IMR-90 (cell line): ENCODE measurements at regions not wholly inside any gene's neighbourhood (a gene's known extent, or its start where the extent isn't known, plus 50 kb on each side); places are given as distances from the start of the nearest gene placed in this dataset.

Experiments
- ATAC-seq: fragments of 200-7000 bp; cut with Tn5 transposase; 2 replicates; pipeline ENCODE4 v1.9.1; 2020; ENCODE audit warnings: low read depth, mild to moderate bottlenecking, moderate library complexity
- BruUV-seq: library from RNA; stranded (reverse); fragments of 400-500 nt; replicated peaks from 2 replicates; lab custom pipeline; 2021; lab: Mats Ljungman, UMichigan
- CTCF ChIA-PET: fragments of 300-600 bp; formaldehyde crosslinking; extraction: SDS; loops from one replicate; lab custom pipeline; 2021; ENCODE audit warnings: antibody characterized with exemption; lab: Yijun Ruan, JAX
- POLR2A ChIA-PET: fragments of 300-600 bp; sonication (Branson Sonifier 250); formaldehyde crosslinking; loops from one replicate; lab custom pipeline; 2022; ENCODE audit warnings: antibody characterized with exemption; ENCODE audit not compliant: unreplicated experiment; lab: Charles Lee
- DNase-seq: peaks from one replicate; pipeline ENCODE4 v3.0.0; 2013
- H2AFZ ChIP-seq: replicated peaks from 2 replicates; pipeline ENCODE3; 2013; ENCODE audit warnings: low read length, mild to moderate bottlenecking; ENCODE audit not compliant: poor library complexity
- H2AK5ac ChIP-seq: 2 replicates; pipeline ENCODE4 v1.6.1; 2013; ENCODE audit warnings: low read depth, low read length, inconsistent platforms
- H2AK9ac ChIP-seq: replicated peaks from 2 replicates; pipeline ENCODE3; 2013; ENCODE audit warnings: mild to moderate bottlenecking, low read depth, low read length, moderate library complexity; ENCODE audit not compliant: poor library complexity
- H2BK120ac ChIP-seq: 2 replicates; pipeline ENCODE4 v1.6.1; 2013; ENCODE audit warnings: low read depth, low read length, inconsistent platforms
- H2BK15ac ChIP-seq: 3 replicates; pipeline ENCODE4 v1.6.1; 2013; ENCODE audit warnings: low read depth, low read length, inconsistent platforms
- H2BK20ac ChIP-seq: 2 replicates; pipeline ENCODE4 v1.6.1; 2013; ENCODE audit warnings: low read depth, mild to moderate bottlenecking, inconsistent platforms, low read length, moderate library complexity
- H2BK5ac ChIP-seq: 2 replicates; pipeline ENCODE4 v1.6.1; 2013; ENCODE audit warnings: mild to moderate bottlenecking, low read depth, low read length, inconsistent platforms; ENCODE audit not compliant: poor library complexity, severe bottlenecking
- H3K14ac ChIP-seq: replicated peaks from 2 replicates; pipeline ENCODE4 v1.6.1; 2013; ENCODE audit warnings: low read depth, low read length, inconsistent platforms
- H3K18ac ChIP-seq: 2 replicates; pipeline ENCODE4 v1.6.1; 2013; ENCODE audit warnings: low read depth, low read length, control low read depth
- H3K23ac ChIP-seq: 2 replicates; pipeline ENCODE4 v1.6.1; 2013; ENCODE audit warnings: low read depth, low read length, inconsistent platforms
- H3K27ac ChIP-seq: 2 replicates; pipeline ENCODE4 v1.5.1; 2013; ENCODE audit warnings: mild to moderate bottlenecking, control low read depth, low read length; ENCODE audit not compliant: insufficient read depth
- H3K27me3 ChIP-seq: 2 replicates; pipeline ENCODE4 v1.6.1; 2013; ENCODE audit warnings: low read length; ENCODE audit not compliant: control insufficient read depth, insufficient read depth
- H3K36me3 ChIP-seq: 2 replicates; pipeline ENCODE4 v1.6.1; 2013; ENCODE audit warnings: low read length, mixed read lengths; ENCODE audit not compliant: control insufficient read depth, insufficient read depth
- H3K4ac ChIP-seq: 2 replicates; pipeline ENCODE4 v1.6.1; 2013; ENCODE audit warnings: low read depth, low read length, inconsistent platforms
- H3K4me1 ChIP-seq: 2 replicates; pipeline ENCODE4 v1.6.1; 2013; ENCODE audit warnings: low read length, mixed read lengths; ENCODE audit not compliant: control insufficient read depth, insufficient read depth
- H3K4me2 ChIP-seq: 2 replicates; pipeline ENCODE4 v1.6.1; 2013; ENCODE audit warnings: low read depth, mild to moderate bottlenecking, control low read depth, low read length, moderate library complexity
- H3K4me3 ChIP-seq: 2 replicates; pipeline ENCODE4 v1.5.1; 2013; ENCODE audit warnings: low read depth, mild to moderate bottlenecking, control low read depth, low read length, moderate library complexity; ENCODE audit not compliant: insufficient read depth
- H3K56ac ChIP-seq: 2 replicates; pipeline ENCODE4 v1.6.1; 2013; ENCODE audit warnings: low read length, inconsistent platforms; ENCODE audit not compliant: insufficient read depth; ENCODE audit errors: extremely low read depth
- H3K79me1 ChIP-seq, 2 experiments: 2 replicates each; pipeline ENCODE4 v1.6.1; 2013; ENCODE audit warnings: low read length in 2 of 2, inconsistent platforms in 1 of 2, low read depth in 1 of 2
- H3K9ac ChIP-seq: 2 replicates; pipeline ENCODE4 v1.6.1; 2013; ENCODE audit warnings: low read depth, low read length, control low read depth
- H3K9me1 ChIP-seq: 2 replicates; pipeline ENCODE4 v1.6.1; 2013; ENCODE audit warnings: low read length, inconsistent platforms; ENCODE audit not compliant: insufficient read depth
- H3K9me3 ChIP-seq: 2 replicates; pipeline ENCODE4 v1.6.1; 2013; ENCODE audit warnings: low read length; ENCODE audit not compliant: control insufficient read depth, insufficient read depth
- H4K20me1 ChIP-seq: 2 replicates; pipeline ENCODE4 v1.6.1; 2013; ENCODE audit warnings: low read length, inconsistent platforms; ENCODE audit not compliant: insufficient read depth
- H4K5ac ChIP-seq: 2 replicates; pipeline ENCODE4 v1.6.1; 2013; ENCODE audit warnings: mild to moderate bottlenecking, low read depth, low read length, control low read depth
- H4K8ac ChIP-seq, 2 experiments: 2 replicates each; pipeline ENCODE4 v1.6.1; 2013; ENCODE audit warnings: low read depth in 2 of 2, low read length in 2 of 2, control low read depth in 1 of 2, inconsistent platforms in 1 of 2
- H4K91ac ChIP-seq: 2 replicates; pipeline ENCODE4 v1.6.1; 2013; ENCODE audit warnings: low read depth, low read length, inconsistent platforms; ENCODE audit not compliant: insufficient read depth
- CTCF ChIP-seq: conservative IDR thresholded peaks from 2 replicates; pipeline ENCODE4 v1.5.1; 2012; ENCODE audit warnings: mild to moderate bottlenecking, low read depth, low read length, improper control_type of control experiment
- ELK1 ChIP-seq: fragments of 150-350 bp; IDR thresholded peaks from 2 replicates; pipeline ENCODE4 v1.6.1; 2016; ENCODE audit warnings: low read depth, mild to moderate bottlenecking, low read length, moderate library complexity, borderline replicate concordance
- FOS ChIP-seq: fragments of 150-350 bp; IDR thresholded peaks from 2 replicates; pipeline ENCODE4 v1.6.1; 2016; ENCODE audit warnings: low read depth, low read length
- MAFK ChIP-seq: IDR thresholded peaks from 2 replicates; pipeline ENCODE4 v1.6.1; 2012; ENCODE audit warnings: low read depth, low read length, improper control_type of control experiment
- MAZ ChIP-seq: IDR thresholded peaks from 2 replicates; pipeline ENCODE4 v1.6.1; 2012; ENCODE audit warnings: low read depth, mild to moderate bottlenecking, low read length, improper control_type of control experiment, moderate library complexity, borderline replicate concordance
- RFX5 ChIP-seq: IDR thresholded peaks from 2 replicates; pipeline ENCODE4 v1.8.0; 2012; ENCODE audit warnings: low read depth, mild to moderate bottlenecking, low read length, moderate library complexity
- SMC3 ChIP-seq: fragments of 150-350 bp; IDR thresholded peaks from 2 replicates; pipeline ENCODE4 v1.6.1; 2016; ENCODE audit warnings: low read depth, mild to moderate bottlenecking, antibody characterized with exemption, low read length, moderate library complexity
- WGBS, 2 experiments: methylation state at CpG; one replicate each; pipeline versions ENCODE4 v1.1.5 to v1.1.7; 2013; ENCODE audit warnings: missing lambda C conversion rate in 2 of 2; ENCODE audit not compliant: insufficient read length in 1 of 2; ENCODE audit errors: extremely low coverage in 2 of 2; 5-methylcytosine and 5-hydroxymethylcytosine counted together
- dilution Hi-C: fragments of 300-500 bp; cut with HindIII; formaldehyde crosslinking; loops from one replicate; pipeline ENCODE4 v1.14.3; 2018; ENCODE audit warnings: low sequenced_read_pairs; ENCODE audit not compliant: unreplicated experiment
- in situ Hi-C: fragments of 300-500 bp; cut with MboI; formaldehyde crosslinking; loops from 3 replicates; pipeline ENCODE4 v1.14.3; 2019; ENCODE audit warnings: low sequenced_read_pairs, inconsistent platforms, mixed read lengths
- intact Hi-C: fragments of 100-400 bp; cut with micrococcal nuclease; formaldehyde crosslinking; loops from 2 replicates; pipeline ENCODE4 v1.10.0; 2022
- TF ChIP-seq, protein P1 (sequence below): fragments of 150-350 bp; IDR thresholded peaks from 2 replicates; pipeline ENCODE4 v1.6.1; 2017; ENCODE audit warnings: mild to moderate bottlenecking, antibody characterized with exemption, low read length, low read depth

- no TSS peak for BruUV-seq
- intact Hi-C loops = no loop called here
Observed at GRCh38 chr1:34312359-34312758, 135.7 kb downstream of the C1orf94 start.

More at GRCh38 chr1:34312359-34312758, 135.7 kb downstream of the C1orf94 start:
- Histone ChIP-seq H2BK15ac (no peak overlapping the region), H3K79me1 (no peaks in the 10 kb centered on the region), H4K20me1 (no peaks in the 10 kb centered on the region), H3K9me3 (peaks cover 9% of the 10 kb centered on the region), H3K27ac (no peak overlapping the region), H2AK9ac (no peak overlapping the region), H3K4me3 (no peak overlapping the region), H4K5ac (no peak overlapping the region), H3K36me3 (no peaks in the 10 kb centered on the region), H3K9ac (no peak overlapping the region), H2BK20ac (no peak overlapping the region), H3K4ac (no peak overlapping the region), H2AFZ (no peak overlapping the region), H3K14ac (no peak overlapping the region), H3K18ac (no peak overlapping the region), H3K23ac (no peak overlapping the region), H3K9me1 (no peaks in the 10 kb centered on the region), H3K27me3 (no peaks in the 10 kb centered on the region), H2AK5ac (no peak overlapping the region), H2BK5ac (no peak overlapping the region), H4K91ac (no peak overlapping the region), H4K8ac (no peak overlapping the region), H3K4me2 (no peak overlapping the region), H2BK120ac (no peak overlapping the region), H3K4me1 (no peaks in the 10 kb centered on the region), H3K56ac (no peak overlapping the region)
- DNase-seq (no peak), ATAC-seq (no peak)
- POLR2A ChIA-PET = no interaction called here
- TF ChIP-seq FOS (no peak), MAZ (no peak), MAFK (no peak), CTCF (no peak), SMC3 (no peak), ELK1 (no peak), RFX5 (no peak)
- TF ChIP-seq, protein P1, sequence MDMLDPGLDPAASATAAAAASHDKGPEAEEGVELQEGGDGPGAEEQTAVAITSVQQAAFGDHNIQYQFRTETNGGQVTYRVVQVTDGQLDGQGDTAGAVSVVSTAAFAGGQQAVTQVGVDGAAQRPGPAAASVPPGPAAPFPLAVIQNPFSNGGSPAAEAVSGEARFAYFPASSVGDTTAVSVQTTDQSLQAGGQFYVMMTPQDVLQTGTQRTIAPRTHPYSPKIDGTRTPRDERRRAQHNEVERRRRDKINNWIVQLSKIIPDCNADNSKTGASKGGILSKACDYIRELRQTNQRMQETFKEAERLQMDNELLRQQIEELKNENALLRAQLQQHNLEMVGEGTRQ = no peak
- WGBS, 2 experiments = no CpG with 5 or more reads among the region's 1 CpG
- in situ Hi-C loops (no loop called here), dilution Hi-C loops (no loop called here)
- CTCF ChIA-PET = interaction anchor here (0.7 kb wide), 1 partner anchor 97 kb away, joined by 4 read pairs; no protein-coding TSS in a partner anchor
